GOT3 (cell line): ENCODE measurements at regions not wholly inside any gene's neighbourhood (a gene's known extent, or its start where the extent isn't known, plus 50 kb on each side); places are given as distances from the start of the nearest gene placed in this dataset.

ENCODE experiments used
- DNase-seq: peaks from one replicate; lab custom pipeline; 2025; ENCODE audit warnings: mixed read lengths; lab: John Stamatoyannopoulos, UW

DNA sequence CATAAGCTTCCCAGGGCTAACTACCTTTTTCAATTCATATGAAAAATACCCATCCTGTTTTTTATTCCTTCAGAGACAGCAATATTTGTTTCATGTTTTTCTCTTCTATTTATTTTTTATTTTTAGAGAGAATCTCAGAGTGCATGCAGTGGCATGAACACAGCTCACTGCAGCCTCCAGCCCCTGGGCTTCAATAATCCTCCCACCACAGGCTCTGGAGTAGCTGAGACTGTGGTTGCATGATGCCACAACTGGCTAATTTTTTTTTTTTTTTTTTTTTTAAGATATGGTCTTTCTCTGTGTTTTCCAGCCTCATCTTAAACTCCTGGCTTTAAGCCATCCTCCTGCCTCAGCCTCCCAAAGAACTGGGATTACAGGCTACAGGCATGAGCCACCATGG is 296.7 kb upstream of the AKR1E2 start:
- no peak for DNase-seq

DNA sequence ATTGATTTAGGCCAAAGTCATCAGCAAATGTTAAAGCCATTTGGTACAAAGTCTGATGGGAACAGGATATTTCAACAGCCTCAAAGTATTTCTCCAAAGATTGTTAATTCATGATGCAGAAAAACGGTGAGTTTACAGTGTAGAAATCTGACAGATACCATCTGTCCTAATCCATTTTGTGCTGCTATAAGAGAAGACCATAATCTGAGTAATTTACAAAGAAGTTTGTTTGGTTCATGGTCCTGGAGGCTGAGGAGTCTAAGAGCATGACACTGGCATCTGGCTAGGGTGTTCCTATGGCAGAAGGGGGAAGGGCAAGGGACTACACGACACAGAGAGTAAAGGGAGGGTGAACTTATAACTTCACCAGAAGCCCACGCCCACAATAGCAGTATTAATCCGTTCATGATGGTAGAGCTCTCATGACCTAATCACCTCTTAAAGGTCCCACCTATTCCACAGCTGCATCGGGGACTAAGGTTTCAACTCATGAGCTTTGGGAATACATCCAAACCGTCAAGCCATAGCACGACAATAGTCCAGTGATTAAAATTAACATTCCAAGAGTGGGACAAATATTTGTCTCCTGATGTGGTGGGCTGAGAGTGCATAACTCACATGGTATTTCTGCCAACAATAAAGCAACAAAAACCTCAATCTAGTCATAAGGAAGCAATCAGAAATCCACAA is 298.6 kb upstream of the AKR1E2 start:
- DNase-seq: no peak

DNA sequence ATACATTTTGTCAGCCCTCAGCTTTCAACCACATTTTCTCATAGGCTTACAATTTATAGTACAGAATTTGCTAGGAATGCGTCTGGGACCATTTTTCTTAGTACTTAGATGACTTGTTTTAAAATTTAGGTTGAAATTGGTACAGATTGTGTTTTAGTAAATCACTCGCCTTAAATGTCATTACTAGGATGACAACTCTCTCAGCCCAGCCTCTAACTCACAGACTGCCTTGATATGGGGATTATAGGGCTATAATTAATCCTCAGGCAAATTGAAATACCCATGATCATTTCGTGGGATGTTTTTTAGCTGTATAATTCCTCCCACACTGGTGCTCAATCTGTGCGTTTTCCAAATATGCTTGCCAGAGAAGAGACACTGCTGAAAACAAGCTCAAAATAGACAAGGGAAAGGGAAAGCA is 299.7 kb upstream of the AKR1E2 start:
- no peak for DNase-seq

DNA sequence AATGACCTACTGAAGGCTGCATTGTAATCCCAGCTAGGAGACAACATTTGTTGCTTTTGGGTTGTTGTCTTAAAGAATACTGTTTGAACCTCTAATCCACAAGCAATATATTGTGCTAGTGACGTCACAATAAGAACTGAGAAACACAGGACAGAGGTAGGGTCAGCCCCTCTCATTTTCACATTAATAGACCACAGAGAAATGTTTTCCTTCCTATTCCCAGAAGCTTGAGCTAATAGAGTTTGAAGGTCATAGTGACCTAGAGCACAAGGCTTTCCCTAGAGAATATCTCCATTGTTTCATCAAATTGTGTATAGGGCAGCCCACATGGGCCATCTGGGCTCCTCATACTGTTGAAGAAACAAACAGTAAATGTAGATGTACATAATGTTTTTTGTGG is 300.9 kb upstream of the AKR1E2 start:
- DNase-seq: no peak

DNA sequence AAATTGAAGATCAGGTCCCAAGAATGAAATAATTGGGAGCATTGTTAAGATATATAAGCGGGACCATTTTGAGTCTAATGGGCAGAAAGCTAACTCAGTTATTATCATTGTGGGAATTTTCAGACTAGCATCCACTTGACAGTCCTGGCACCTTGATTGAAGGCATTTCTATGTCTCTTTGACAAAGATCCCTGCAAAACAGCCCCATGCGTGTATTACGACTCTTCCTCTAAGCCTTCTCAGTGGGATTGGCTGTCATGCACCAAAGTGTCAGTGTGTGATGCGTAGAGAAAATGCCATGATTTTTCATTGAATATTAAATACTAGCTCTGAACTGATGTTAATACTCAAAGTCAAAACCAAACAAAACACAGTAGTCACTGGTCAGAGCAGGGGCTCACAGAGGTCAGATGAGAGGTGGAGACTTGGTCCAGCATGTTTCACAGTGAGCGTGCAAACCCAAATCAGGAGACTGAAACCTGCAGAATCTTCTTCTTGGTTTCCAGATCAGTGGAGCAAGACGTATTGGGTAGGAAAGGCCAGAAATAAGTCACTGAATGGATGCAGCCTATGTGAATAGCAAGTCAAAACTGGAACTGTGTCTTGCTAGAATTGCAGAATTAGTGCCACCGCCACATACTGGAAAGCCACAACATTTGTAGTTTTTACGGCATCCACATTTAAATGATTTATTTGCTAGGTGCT is 303.6 kb upstream of the AKR1E2 start:
- DNase-seq: no peak

DNA sequence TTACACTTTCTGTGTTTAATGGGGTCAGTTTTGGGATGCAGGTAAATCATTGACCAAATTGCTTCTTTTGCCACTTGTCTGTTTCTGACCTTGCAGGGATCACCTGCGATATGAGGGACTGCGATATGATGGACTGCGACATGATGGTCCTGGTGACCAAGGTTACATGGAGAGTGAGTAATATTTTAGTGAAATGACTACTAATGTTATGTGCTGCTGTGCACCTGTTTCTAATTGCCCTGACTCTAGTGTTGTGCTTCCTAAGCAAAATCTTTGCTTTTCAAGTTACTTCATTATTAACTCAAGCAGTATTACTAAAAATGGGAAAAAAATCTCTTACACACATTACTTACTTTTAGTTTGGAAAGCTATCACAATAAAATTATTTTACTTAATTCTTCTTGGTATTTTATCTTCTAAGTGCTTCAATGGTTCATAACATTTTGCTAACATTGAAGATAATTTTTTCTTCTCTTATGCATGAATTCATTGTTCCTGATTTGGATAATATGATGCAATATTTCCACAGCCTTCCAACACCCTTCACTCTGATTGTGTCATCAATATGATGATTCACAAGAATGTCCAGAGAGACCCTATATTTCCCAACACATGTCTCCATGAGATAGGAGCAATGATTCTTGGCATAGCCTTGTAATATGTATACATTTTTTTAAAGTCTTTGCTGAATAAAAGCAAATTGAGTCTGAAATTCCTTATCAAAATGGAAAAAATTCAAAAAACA is 306.2 kb upstream of the AKR1E2 start:
- DNase-seq: no peak

DNA sequence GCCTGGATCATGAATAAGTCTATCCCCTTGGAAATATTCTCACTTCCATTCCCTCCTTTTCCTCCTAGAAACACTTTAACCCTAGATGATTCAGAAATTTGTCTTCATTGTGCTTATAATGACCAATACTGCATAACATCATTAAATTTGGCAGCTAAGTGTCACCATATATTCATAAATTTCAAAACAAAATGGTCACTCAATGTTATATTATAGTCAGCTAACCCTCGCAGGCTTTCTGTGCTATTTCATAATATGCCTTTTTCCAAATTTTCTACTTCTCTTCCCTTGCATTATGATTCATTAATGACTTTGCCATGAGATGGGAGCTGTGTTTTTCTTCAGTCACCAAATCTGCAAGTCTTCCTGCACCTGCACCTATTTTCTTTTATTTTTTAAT is 308.3 kb upstream of the AKR1E2 start:
- no peak for DNase-seq

DNA sequence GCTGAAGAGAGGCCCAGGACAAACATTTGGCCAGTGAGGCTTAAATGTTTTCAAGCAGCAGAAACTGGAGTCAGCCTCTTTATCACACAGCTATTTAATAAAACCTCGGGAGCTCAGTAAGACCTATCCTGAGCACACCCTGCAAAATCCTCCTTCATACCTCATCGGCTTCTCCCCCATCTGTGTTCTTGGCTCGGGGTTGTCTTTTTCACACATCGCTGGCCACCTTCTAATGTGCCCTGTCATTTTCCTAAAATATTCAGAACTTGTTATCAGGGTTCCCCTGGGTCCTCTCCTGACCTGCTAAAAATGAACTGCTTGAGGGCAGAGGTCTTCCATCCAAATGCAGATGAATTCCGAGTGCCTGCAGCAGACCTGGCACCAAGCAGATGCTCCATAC is 310.3 kb upstream of the AKR1E2 start:
- DNase-seq: no peak

DNA sequence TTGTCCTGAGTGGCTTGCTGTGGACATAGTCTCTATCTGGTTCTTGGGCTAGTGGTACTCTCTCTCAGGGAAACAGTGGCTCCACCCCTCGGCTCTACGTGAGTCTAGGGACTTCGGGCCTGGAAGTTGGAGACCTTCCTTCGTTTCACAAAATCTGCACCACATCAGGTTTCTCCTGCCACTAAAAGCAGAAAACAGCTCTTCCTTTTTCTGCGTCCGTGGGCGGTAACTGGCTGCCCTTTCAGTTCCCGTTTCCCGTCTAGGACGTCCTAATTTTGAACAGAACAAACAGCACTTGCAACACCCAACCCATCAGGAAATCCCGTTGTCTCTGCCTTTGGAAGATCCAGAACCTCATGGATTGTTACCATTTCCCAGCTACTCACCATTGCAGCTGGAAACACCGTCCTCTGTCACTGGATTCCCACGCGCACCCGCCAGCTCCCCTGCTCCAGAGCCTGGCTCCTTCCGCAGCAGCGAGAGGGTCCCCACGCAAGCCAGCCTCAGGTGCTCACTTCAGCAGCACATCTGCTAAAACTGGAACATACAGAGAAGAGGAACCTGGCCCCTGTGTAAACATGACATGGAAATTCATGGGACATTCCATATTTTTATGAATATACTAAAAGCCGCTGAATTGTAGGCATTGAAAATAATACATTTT is 311.4 kb upstream of the AKR1E2 start:
- no peak for DNase-seq

DNA sequence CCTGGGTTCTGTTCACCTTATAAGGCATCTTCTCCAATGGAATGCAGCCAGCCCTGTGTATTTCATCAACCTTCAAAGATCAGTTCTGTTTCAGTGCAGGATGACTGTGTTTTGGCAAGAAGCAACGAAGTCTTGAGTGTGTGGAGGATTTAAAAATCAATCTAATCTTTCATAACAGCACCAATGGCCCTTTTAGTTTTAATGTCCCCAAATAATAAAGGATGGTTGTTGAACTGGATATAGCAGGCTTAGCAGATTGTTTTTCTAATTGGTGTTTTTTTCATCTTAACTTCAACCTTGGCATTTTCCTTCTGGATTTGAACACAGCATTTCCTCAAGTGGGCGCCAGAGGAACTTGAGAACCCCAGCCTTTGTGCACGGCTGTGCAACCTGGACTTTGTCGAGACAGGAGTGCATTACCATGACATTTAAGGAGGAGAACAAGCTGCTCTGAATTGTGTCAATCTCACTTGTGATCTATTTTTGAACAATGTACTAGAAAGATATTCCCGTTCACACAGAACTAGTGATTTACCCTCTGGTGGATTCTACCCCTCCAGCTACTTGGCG is 313.3 kb upstream of the AKR1E2 start:
- DNase-seq: no peak

DNA sequence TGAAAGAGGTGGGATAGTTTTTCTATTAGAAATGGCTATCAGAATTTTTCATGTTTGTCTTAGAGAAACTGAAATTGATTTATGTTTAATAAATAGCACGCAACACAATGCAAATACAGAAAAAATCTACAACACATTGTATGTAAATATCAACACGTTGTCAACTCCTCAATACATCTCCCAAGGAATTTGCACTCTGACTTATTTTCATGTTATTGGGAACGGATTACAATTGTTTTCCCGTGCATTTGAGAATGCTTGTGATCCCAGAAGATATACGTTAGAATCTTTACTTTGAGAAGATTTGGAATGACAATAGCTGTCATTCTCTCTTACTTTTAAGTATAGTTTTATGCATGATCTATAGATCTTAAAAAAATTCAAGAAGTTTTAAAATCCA is 313.8 kb upstream of the AKR1E2 start:
- no peak for DNase-seq

DNA sequence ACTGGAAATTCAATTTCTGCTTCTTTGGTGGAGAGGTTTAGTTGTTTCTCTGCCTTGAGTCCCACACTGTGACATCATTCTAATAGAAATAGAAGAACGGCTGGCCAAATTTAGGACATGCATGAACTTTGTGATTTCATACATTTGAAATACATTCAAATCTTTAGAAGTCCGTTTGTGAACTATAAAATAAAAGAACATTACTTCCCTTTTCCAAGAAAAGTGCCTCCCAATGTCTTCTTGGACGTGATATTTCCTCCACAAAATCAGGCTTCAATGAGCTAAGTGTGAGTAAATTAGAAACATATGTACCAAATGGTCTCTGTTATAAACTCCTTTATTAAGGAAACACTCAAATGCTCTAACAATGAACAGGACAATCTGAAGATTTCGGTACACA is 314.5 kb upstream of the AKR1E2 start:
- no peak for DNase-seq

DNA sequence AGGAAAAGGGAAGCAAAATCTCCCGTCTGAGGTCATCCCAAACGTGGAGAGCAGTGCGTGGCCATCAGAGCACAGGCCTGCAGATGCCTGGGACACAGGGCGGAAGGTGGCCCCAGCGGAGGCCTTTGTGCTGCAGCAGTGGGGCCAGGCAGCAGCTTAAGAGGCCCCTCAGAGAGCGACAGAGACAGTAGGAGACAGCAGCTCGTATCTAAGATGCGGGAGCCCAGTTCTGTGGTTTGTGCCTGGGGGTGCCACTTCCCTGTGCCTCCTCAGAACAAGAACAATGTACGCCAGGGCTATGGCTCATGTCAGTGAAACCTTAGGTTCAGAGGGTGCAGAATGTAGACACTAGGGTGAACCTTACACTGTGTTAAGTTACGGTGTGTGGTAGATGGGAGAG is 316.6 kb upstream of the AKR1E2 start:
- no peak for DNase-seq

DNA sequence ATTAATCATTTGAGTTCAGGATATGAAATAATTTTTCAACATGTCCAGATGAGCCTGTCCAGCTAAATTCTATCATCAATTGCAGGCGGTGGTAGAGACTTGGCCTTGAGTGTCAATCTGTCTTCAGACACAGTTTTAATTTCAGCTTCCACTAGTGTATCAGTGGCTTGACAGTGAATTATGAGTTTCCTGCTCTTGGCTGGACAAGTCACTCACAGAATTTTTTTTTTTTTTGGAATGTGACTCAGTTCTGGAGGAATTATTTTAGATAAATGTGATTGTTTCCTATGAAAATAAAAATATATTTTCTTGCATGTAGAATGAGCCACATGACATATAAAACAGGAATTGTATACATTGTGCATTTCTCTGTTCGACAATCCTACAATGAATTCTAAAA is 319.9 kb upstream of the AKR1E2 start:
- no peak for DNase-seq

DNA sequence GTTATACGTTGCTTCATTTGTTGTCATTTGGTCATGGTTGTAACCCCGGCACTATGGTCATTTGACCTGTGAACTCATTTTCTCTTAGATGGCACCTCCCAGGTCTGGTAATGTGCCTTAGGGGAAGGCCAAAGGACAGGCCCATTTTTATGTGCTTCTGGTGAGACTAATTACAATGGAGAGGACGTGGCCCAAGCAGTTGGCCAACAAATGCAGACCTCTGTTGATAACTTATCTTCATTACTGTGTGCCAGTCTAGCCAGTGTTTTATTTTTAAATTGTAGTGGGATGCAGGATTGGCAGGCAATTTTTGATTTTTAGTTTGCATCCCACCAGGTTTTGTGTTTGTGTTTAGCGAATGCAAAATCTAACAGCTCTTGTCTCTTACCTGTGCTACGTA is 321.5 kb upstream of the AKR1E2 start:
- no peak for DNase-seq

DNA sequence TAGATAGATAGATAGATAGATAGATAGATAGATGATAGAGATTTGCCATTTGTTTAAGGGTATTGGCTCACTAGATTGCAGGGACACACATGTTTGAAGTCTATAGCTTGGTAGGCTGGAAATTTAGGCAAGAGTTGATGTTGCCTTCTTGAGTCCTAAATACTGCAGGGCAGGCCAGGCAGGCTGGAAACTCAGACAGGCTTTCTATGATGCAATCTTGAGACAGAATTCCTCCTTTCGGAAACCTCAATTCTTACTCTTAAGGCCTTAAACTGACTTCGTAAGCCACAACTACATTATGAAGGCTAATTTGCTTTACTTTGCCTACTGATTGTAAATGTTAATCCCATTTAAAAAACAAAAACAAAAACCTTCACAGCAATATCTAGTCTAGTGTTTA is 322.9 kb upstream of the AKR1E2 start:
- no peak for DNase-seq

DNA sequence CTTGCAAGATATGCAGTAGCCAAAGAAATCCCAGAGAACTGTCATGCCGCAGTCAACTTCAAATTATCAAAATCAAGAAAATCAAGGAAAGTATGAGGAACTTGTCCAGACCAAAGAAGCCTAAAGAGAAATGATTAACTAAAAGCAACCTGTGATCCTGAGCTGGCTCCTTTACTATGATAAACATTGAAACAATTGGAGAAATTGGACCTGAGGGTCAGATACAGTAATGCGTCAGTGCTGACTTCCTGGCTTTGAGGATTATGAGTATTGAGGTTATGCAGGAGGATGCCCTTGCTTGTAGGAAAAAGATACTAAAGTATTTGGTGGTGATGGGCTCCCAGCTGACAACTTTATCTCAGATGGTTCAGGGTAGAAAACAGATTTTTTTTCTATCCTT is 324.7 kb upstream of the AKR1E2 start:
- DNase-seq: no peak

DNA sequence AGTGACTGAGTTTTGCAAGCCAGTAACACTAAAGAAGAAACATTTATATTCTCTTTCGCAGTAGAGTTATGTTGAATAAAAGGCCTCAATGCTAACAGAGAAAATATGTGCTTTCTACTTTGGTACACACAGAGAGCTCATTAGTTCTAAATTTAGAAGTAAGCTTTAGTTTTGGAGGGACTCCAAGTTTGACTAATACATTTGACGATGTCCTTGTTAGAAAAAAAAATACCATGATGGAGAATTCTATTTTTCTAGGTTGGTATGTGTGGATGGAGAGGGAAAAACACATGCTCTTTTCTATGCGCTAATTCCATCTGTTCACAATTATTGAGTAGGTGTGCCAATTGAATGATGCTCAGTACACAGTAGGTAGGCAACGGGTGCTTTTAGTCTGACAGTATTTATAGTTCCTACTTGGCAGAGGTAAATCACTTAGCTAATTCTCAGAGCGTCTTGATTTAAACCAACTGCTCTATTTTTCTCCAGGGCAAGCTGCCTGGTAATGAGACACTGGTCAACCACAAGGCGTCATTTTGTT is 327.2 kb upstream of the AKR1E2 start:
- no peak for DNase-seq

DNA sequence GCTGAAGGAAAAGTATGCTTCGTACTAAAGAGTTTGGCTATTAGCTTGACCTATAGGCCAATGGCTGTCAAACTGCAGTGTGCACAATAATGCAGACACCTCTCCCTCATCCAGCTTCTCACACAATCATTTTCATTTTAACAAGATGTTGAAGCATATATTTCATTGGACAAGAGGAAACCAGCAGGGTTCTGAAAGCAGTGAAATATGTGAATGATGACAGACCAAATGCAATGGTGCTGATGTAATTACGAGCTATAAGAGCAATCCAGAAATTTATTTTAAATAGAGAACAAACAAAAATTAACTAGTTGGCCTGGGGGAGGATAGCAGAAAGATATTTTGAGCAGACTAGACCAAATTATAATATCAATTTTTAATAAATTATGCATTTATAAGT is 331.5 kb upstream of the AKR1E2 start:
- DNase-seq: no peak

DNA sequence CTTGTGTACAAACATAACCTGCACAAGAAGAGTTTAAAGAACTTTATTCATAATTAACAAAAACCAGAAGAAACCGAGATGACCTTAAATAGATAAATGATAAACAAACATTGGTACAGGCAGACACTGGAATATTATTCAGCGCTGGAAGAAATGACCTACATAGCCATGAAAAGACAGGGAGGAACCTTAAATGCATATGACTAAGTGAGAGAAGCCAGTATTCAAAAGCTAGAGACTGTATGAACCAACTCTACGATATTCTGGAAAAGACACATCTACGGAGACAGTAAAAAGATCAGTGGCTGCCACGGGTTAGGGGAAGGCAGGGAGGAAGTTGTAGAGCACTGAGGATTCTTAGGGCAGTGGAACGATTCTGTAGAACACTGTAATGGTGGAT is 333.8 kb upstream of the AKR1E2 start:
- no peak for DNase-seq

DNA sequence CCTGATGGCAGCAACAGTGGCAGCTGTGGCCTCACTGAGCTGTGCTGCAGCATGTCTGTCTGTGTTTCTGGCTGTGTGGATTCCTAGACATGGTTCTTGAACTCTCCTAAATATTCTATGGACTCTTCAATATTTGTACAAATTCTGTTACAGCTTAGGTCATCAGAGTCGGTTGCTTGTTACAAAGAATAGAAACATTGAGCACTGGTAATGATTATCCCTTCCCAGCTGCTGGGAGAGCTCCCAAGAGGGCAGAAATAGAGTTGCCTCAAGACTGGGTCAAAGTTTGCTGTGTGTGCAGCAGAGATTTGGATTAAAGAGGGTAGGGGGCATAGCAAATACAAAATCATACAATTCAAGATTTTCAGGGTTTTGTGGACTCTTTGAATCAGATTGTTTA is 337.1 kb upstream of the AKR1E2 start:
- DNase-seq: no peak

DNA sequence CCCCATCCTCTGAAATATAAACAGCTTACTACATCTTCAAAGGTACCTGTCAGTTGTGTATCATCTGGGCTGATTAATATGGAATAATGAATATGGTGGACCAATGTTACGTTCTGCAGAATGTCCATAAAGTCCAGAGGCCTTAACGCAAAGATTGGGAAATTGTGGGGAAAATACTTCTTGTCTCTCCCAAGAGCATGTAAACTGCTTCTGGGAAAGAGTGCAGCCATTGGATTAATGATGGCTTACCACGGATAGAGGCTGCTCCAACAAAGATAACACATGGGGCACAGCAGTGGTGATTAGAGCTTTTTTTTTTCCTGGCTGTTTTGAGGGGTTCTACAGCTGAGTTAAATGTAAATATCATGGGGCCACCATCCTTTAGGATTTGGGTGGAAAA is 340.4 kb upstream of the AKR1E2 start:
- no peak for DNase-seq
